Erythroblast (primary cell): ENCODE measurements at regions not wholly inside any gene's neighbourhood (a gene's known extent, or its start where the extent isn't known, plus 50 kb on each side); places are given as distances from the start of the nearest gene placed in this dataset.

Experiments used
- GATA1 ChIP-seq: IDR thresholded peaks from 2 replicates; pipeline ENCODE4 v1.6.1; 2011; ENCODE audit warnings: low read depth, mild to moderate bottlenecking, control low read depth, low read length, moderate library complexity
- POLR2A ChIP-seq: IDR thresholded peaks from 2 replicates; pipeline ENCODE4 v1.6.1; 2011; ENCODE audit warnings: mild to moderate bottlenecking, low read length

DNA sequence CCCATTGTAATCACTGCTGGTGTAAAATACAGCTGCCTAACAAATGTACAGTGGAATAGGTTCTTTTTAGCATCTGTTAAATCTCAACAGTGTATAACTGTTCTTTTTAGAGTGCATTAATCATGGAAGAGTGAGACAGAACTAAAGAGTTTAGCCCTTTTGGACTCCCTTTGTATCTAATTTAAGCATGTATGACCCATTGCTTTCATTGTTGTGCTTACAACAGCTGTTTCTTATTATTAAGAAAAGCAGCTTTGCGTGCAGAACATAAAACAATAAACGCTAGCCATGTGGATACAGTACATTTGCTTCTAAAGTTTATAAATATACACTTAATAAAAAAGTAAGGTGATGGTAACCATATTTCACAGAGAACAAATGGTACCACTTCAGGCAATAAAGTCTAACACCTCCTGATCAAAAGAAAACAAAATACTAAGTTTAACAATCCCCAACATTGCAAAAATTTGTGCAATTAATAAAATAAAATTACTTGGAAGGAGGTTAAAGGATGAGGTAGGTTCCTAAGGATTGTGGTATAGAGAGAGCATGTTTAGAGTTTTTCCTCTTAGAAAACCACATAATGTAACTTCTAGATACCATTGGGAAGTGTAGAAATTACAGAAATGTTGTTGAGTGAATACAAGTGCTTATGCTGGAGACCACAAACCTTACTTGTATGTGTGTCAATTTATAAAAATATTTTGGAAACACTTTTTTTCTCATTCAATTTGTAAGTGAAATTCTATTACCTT lies 448.7 kb downstream of the SLC6A15 start:
- TF ChIP-seq POLR2A = no peak
- no peak for TF ChIP-seq GATA1
